ENCODE measurements at regions not wholly inside any gene's neighbourhood (a gene's known extent, or its start where the extent isn't known, plus 50 kb on each side); places are given as distances from the start of the nearest gene placed in this dataset.
A peak's percentile ranks its signal among the peaks of the same experiment; 100 is the strongest.

- H3K27me3 ChIP-seq = no peaks in the 10 kb centered on the region
- no peak overlapping the region for H3K27ac ChIP-seq
- TF ChIP-seq CTCF (IDR thresholded peaks at IDR 0.05) = no peak
- no peak overlapping the region for H3K4me3 ChIP-seq
- intact Hi-C loops (cut with DNase I) = no loop called here
- no peaks in the 10 kb centered on the region for H3K4me1 ChIP-seq
- H3K9me3 ChIP-seq = no peaks in the 10 kb centered on the region
- H3K36me3 ChIP-seq = no peaks in the 10 kb centered on the region
- ATAC-seq = no peak
- no peak for DNase-seq
Measured at GRCh38 chr10:61183967-61184366, 240.0 kb upstream of the RHOBTB1 start.

GRCh38 chr10:61181832-61182231 lies 237.8 kb upstream of the RHOBTB1 start:
- no peaks in the 10 kb centered on the region for H3K27me3 ChIP-seq
- H3K4me1 ChIP-seq = no peaks in the 10 kb centered on the region
- ATAC-seq = no peak
- no peak for TF ChIP-seq CTCF (IDR thresholded peaks at IDR 0.05)
- H3K9me3 ChIP-seq = no peaks in the 10 kb centered on the region
- no peak overlapping the region for H3K4me3 ChIP-seq
- intact Hi-C loops (cut with DNase I) = no loop called here
- no peaks in the 10 kb centered on the region for H3K36me3 ChIP-seq
- no peak overlapping the region for H3K27ac ChIP-seq
- no peak for DNase-seq

GRCh38 chr10:61179771-61180170 lies 235.8 kb upstream of the RHOBTB1 start:
- ATAC-seq (no peak), DNase-seq (no peak)
- no peaks in the 10 kb centered on the region for H3K36me3 ChIP-seq
- TF ChIP-seq CTCF (IDR thresholded peaks at IDR 0.05) = no peak
- intact Hi-C loops (cut with DNase I) = no loop called here
- peaks cover 0 to 6% of the 10 kb centered on the region in 2 donors for H3K4me1 ChIP-seq
- H3K27me3 ChIP-seq = no peaks in the 10 kb centered on the region
- H3K4me3 ChIP-seq = no peak overlapping the region
- no peaks in the 10 kb centered on the region for H3K9me3 ChIP-seq
- no peak overlapping the region for H3K27ac ChIP-seq

- H3K27me3 ChIP-seq = no peaks in the 10 kb centered on the region
- no peak overlapping the region for H3K4me3 ChIP-seq
- H3K27ac ChIP-seq = no peak overlapping the region
- ATAC-seq (no peak), DNase-seq (no peak)
- no peak for TF ChIP-seq CTCF (IDR thresholded peaks at IDR 0.05)
- no peaks in the 10 kb centered on the region for H3K9me3 ChIP-seq
- H3K36me3 ChIP-seq = no peaks in the 10 kb centered on the region
- H3K4me1 ChIP-seq = peaks cover 0 to 6% of the 10 kb centered on the region in 2 donors
- intact Hi-C loops (cut with DNase I) = no loop called here
Measured at GRCh38 chr10:61176424-61176823, 232.4 kb upstream of the RHOBTB1 start.

GRCh38 chr10:61175316-61175715 lies 231.3 kb upstream of the RHOBTB1 start:
- Histone ChIP-seq H3K9me3 (no peaks in the 10 kb centered on the region), H3K36me3 (no peaks in the 10 kb centered on the region), H3K4me1 (peaks cover 0 to 6% of the 10 kb centered on the region in 2 donors), H3K27me3 (no peaks in the 10 kb centered on the region), H3K4me3 (no peak overlapping the region), H3K27ac (no peak overlapping the region)
- no peak for TF ChIP-seq CTCF (IDR thresholded peaks at IDR 0.05)
- intact Hi-C loops (cut with DNase I) = no loop called here
- DNase-seq = peak in 1 of 4 donors; percentile 52
- ATAC-seq = peak; percentile 23

Measured in left lung (tissue), 4 donors.